ENCODE measurements at regions not wholly inside any gene's neighbourhood (a gene's known extent, or its start where the extent isn't known, plus 50 kb on each side); places are given as distances from the start of the nearest gene placed in this dataset.
A peak's percentile ranks its signal among the peaks of the same experiment; 100 is the strongest.

- no peak for DNase-seq
Measured at GRCh38 chr2:42931146-42931817, 138.9 kb upstream of the HAAO start.

GRCh38 chr2:42930025-42930581, 137.7 kb upstream of the HAAO start:
- DNase-seq = no peak

- DNase-seq = no peak
Measured at GRCh38 chr2:42929546-42930024, 137.2 kb upstream of the HAAO start.

GRCh38 chr2:42928692-42929545, 136.5 kb upstream of the HAAO start:
- no peak for DNase-seq

GRCh38 chr2:42928161-42928691, 135.8 kb upstream of the HAAO start:
- DNase-seq = no peak

GRCh38 chr2:42927334-42928160, 135.2 kb upstream of the HAAO start:
- DNase-seq = no peak

GRCh38 chr2:42926434-42927333, 134.3 kb upstream of the HAAO start:
- no peak for DNase-seq

GRCh38 chr2:42925742-42926433, 133.5 kb upstream of the HAAO start:
- peak in 11 of 14 donors; percentile 10 to 79 (median 59) for DNase-seq

- peak in 2 of 14 donors; percentile 4 to 72 for DNase-seq
Measured at GRCh38 chr2:42924418-42924886, 132.1 kb upstream of the HAAO start.

- no peak for DNase-seq
Measured at GRCh38 chr2:42923580-42924417, 131.4 kb upstream of the HAAO start.

GRCh38 chr2:42922790-42923579, 130.6 kb upstream of the HAAO start:
- no peak for DNase-seq

- DNase-seq = no peak
Measured at GRCh38 chr2:42922293-42922692, 129.9 kb upstream of the HAAO start.

- no peak for DNase-seq
Measured at GRCh38 chr2:42921721-42922120, 129.3 kb upstream of the HAAO start.

GRCh38 chr2:42921147-42921520, 128.8 kb upstream of the HAAO start:
- DNase-seq = no peak

GRCh38 chr2:42920446-42921146, 128.2 kb upstream of the HAAO start:
- DNase-seq = no peak

- no peak for DNase-seq
Measured at GRCh38 chr2:42918671-42919318, 126.4 kb upstream of the HAAO start.

GRCh38 chr2:42918041-42918440, 125.7 kb upstream of the HAAO start:
- DNase-seq = no peak
